ENCODE measurements at regions not wholly inside any gene's neighbourhood (a gene's known extent, or its start where the extent isn't known, plus 50 kb on each side); places are given as distances from the start of the nearest gene placed in this dataset.

GRCh38 chr11:70707821-70708220, 309.5 kb downstream of the CTTN start:
- H3K4me2 ChIP-seq (ENCODE audit: low read length) = no peak overlapping the region
- H3K36me3 ChIP-seq (ENCODE audit: insufficient read depth, low read length) = no peaks in the 10 kb centered on the region
- no peaks in the 10 kb centered on the region for H3K79me2 ChIP-seq (replicated peaks; ENCODE audit: insufficient read depth, low read length)
- H3F3A ChIP-seq (ENCODE audit: insufficient read depth, low read length, poor library complexity, severe bottlenecking) = no peaks in the 10 kb centered on the region
- no peak overlapping the region for H3K4me3 ChIP-seq (ENCODE audit: low read length)
- H3K9me3 ChIP-seq (ENCODE audit: low read length) = no peaks in the 10 kb centered on the region
- H3K9ac ChIP-seq (ENCODE audit: low read length) = no peak overlapping the region
- H2AFZ ChIP-seq (ENCODE audit: low read depth, low read length) = no peak overlapping the region
- no peaks in the 10 kb centered on the region for H4K20me1 ChIP-seq (ENCODE audit: insufficient read depth)
- H3K27ac ChIP-seq (ENCODE audit: low read length) = no peak overlapping the region
- no peaks in the 10 kb centered on the region for H3K9me2 ChIP-seq (ENCODE audit: insufficient read depth, low read length)
- TF ChIP-seq MXI1 (conservative IDR thresholded peaks at IDR 0.05; ENCODE audit: poor library complexity, severe bottlenecking) = no peak
- TF ChIP-seq TAF1 (IDR thresholded peaks at IDR 0.05; ENCODE audit: low read depth) = no peak
- no peak for TF ChIP-seq SMC3 (conservative IDR thresholded peaks at IDR 0.05; ENCODE audit: poor library complexity)
- no peak for TF ChIP-seq CTCF (IDR thresholded peaks at IDR 0.05; ENCODE audit: poor library complexity, severe bottlenecking)
- TF ChIP-seq REST (IDR thresholded peaks at IDR 0.05; ENCODE audit: borderline replicate concordance) = no peak
- TF ChIP-seq EP300 (conservative IDR thresholded peaks at IDR 0.05; ENCODE audit: poor library complexity, severe bottlenecking) = no peak
- no peak for TF ChIP-seq EZH2 (IDR thresholded peaks at IDR 0.05; ENCODE audit: borderline replicate concordance, insufficient read depth, low read length, poor library complexity, severe bottlenecking)
- H3K27me3 ChIP-seq (ENCODE audit: insufficient read depth, low read depth, low read length) = no peaks in the 10 kb centered on the region

- Histone ChIP-seq H3K4me2 (ENCODE audit: low read length) (no peak overlapping the region), H3K4me3 (ENCODE audit: low read length) (no peak overlapping the region), H3K9me3 (ENCODE audit: low read length) (no peaks in the 10 kb centered on the region), H3K9ac (ENCODE audit: low read length) (no peak overlapping the region), H3K27ac (ENCODE audit: low read length) (no peak overlapping the region), H2AFZ (ENCODE audit: low read depth, low read length) (no peak overlapping the region), H4K20me1 (ENCODE audit: insufficient read depth) (no peaks in the 10 kb centered on the region), H3K9me2 (ENCODE audit: insufficient read depth, low read length) (no peaks in the 10 kb centered on the region), H3K79me2 (replicated peaks; ENCODE audit: insufficient read depth, low read length) (no peaks in the 10 kb centered on the region), H3K36me3 (ENCODE audit: insufficient read depth, low read length) (no peaks in the 10 kb centered on the region), H3F3A (ENCODE audit: insufficient read depth, low read length, poor library complexity, severe bottlenecking) (no peaks in the 10 kb centered on the region), H3K27me3 (ENCODE audit: insufficient read depth, low read depth, low read length) (no peaks in the 10 kb centered on the region)
- TF ChIP-seq POLR2AphosphoS5 (IDR thresholded peaks at IDR 0.05) (no peak), EZH2 (IDR thresholded peaks at IDR 0.05; ENCODE audit: borderline replicate concordance, insufficient read depth, low read length, poor library complexity, severe bottlenecking) (no peak), REST (IDR thresholded peaks at IDR 0.05; ENCODE audit: borderline replicate concordance) (no peak), SMC3 (conservative IDR thresholded peaks at IDR 0.05; ENCODE audit: poor library complexity) (no peak), MXI1 (conservative IDR thresholded peaks at IDR 0.05; ENCODE audit: poor library complexity, severe bottlenecking) (no peak), RAD21 (conservative IDR thresholded peaks at IDR 0.05) (no peak), CTCF (IDR thresholded peaks at IDR 0.05; ENCODE audit: poor library complexity, severe bottlenecking) (no peak), EP300 (conservative IDR thresholded peaks at IDR 0.05; ENCODE audit: poor library complexity, severe bottlenecking) (no peak), TAF1 (IDR thresholded peaks at IDR 0.05; ENCODE audit: low read depth) (no peak)
These were observed 311.3 kb downstream of the CTTN start for GRCh38 chr11:70709596-70709995.
